Raji (cell line): ENCODE measurements at regions not wholly inside any gene's neighbourhood (a gene's known extent, or its start where the extent isn't known, plus 50 kb on each side); places are given as distances from the start of the nearest gene placed in this dataset.

Experiments
- POLR2A ChIP-seq: IDR thresholded peaks from 2 replicates; pipeline ENCODE4 v1.6.1; 2011; ENCODE audit warnings: low read depth, low read length, control low read depth; ENCODE audit not compliant: insufficient read depth

GRCh38 chr4:1512738-1513660 lies 106.8 kb upstream of the NKX1-1 start:
- no peak for TF ChIP-seq POLR2A

- no peak for TF ChIP-seq POLR2A
Measured at GRCh38 chr4:1512051-1512737, 106.0 kb upstream of the NKX1-1 start.

- TF ChIP-seq POLR2A, result no peak
Measured at GRCh38 chr4:1511441-1512041, 105.3 kb upstream of the NKX1-1 start.

DNA sequence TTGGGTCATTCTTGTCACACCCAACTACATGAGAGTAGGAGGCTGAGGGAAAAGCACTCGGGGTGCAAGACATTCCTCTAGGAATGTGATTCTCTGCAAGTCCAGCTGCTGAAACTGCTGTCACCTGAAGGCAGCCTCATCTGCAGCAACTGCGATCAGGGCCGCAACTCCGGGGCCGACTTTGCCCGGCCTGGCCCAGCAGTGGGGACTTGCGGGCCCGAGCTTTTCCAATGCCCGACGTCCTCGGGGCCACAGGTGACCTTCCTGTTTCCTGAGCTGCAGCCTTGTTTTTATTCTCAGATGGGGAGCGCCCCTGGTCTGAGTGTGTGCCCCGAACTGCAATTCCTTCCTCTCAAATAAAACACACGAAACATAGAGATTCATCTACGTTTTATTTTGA lies 104.7 kb upstream of the NKX1-1 start:
- TF ChIP-seq POLR2A, result no peak

DNA sequence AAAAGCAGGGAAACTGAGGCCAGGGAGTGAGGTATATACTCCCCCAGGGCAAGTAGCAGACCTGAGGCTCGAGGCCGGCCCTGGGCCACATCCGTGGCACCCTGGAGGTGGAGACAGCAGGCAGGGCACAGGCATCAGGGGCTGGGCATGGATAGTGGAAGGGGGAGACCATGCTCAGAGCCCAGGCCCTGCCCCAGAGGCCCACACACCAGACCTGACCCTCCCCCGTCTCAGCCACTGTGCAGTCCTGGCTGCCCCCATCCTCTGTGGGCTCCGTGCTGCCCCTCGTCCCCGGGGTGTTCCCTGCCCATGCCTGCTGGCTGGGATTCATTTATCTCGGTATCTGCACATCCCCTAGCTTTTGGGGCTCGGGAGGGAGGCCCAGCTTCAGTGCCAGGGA lies 103.1 kb upstream of the NKX1-1 start:
- TF ChIP-seq POLR2A, result no peak

DNA sequence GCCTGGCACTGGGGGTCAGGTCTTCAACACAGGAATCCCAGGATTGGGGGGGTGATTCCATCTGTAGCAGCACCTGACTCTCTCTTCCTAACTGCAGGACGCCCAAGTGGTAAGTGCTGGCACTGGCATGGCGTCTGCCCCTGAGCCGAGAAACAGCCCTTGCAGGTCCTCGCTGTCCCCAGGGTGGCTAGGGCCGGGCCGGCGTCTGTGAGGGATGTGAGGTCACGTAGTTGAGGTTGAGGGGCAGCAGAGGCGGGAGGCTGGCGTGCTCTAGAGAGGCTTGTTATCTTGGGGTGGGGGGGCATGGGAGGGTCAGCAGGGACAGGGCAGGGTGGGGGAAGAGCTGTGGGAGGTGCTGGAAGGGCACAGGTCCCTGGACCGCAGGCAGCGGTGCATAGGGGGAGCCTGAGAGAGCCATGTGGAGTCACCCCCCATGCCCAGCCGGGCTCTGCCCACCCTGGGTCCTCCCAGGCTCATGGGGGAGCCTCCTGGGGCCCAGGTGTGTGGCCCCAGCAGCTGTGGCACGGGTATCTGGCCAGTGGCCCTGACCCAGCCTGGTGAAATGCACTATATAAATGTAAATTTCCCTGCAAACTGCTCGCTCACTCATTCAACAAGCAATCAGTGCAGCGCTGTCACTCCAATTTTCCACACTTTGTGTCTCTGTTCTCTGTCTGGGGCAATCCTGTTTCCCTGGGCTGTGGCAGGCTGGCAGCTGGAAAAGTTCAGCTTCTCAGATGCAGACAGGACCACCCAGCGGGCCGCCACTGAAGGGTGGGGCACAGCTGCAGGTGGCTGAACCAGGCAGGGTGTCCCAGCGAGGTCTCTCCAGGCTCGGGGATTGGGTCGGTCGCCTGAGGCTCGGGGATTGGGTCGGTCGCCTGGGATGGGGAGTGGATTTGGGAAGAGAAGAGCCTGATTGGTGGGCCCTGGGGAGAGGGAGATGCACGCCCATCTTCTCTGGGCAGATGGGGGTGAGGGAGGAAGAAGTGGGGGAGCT lies 102.2 kb upstream of the NKX1-1 start:
- no peak for TF ChIP-seq POLR2A

GRCh38 chr4:1506956-1507721 lies 100.9 kb upstream of the NKX1-1 start:
- TF ChIP-seq POLR2A, result no peak

GRCh38 chr4:1505511-1506460 lies 99.5 kb upstream of the NKX1-1 start:
- TF ChIP-seq POLR2A, result no peak

DNA sequence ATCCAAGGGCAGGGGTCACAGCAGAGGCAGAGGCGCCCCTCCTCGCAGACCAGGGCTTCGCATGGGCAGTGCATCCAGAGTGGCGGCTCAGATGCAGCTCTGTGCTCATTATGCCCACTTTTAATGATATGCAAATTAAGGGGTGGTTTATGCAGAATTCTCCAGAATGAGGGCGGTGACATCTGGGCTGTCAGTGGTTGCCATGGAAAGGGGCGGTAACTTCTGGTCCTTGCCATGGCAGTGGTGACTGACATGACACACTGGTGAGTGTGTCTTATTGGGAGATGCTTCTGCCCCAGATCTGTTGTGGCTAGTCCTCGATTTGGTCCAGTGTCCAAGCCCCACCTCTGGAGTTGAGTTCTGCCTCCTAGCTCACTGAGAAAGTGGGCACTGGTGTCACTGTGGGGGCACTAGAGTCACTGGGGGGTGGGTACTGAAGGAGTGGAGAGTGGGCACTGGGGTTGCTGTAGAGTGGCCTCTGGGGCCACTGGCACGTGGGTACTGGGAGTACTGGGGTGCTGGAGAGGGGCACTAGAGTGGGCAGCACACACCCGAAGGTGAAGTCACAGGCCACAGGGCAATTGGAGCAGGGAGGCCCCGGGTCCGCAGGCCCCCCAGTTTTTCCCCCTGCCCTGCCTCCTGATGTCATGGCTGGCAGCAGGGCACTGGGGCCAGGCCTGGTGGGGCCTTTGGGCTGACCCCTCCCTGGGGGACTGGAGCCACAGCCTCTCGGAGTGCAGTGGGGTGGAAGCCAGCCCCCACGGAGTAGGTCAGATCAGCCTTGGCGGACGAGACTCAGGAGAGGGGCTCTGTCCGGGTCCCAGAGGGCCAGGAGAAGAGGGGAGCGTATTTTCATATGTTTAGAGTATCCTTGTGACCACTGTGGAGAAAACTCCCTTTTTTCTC lies 98.6 kb upstream of the NKX1-1 start:
- TF ChIP-seq POLR2A, result no peak

GRCh38 chr4:1503583-1504471 lies 97.6 kb upstream of the NKX1-1 start:
- no peak for TF ChIP-seq POLR2A

DNA sequence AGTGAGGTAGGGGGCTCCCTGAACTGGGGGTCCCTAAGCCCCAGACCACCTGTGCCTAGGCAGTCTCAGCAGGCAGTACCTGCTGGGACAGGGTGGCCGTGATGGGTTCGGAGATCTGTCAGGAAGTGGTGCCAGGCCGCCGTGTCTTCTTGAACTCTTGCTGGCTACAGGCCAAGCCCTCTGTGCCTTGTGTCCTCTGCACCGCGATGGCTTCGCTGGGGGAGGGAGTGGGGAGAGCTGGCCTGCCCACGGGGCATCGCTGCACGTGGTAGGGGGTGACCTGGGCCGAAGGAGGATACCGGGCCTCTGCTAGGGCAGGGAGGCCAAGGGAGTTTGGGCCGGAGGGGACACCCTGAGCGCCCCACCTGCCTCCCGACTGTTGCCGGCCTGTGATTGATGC lies 96.7 kb upstream of the NKX1-1 start:
- no peak for TF ChIP-seq POLR2A
